NT2/D1 (cell line): ENCODE measurements at regions not wholly inside any gene's neighbourhood (a gene's known extent, or its start where the extent isn't known, plus 50 kb on each side); places are given as distances from the start of the nearest gene placed in this dataset.
A peak's percentile ranks its signal among the peaks of the same experiment; 100 is the strongest.

ENCODE experiments used
- DNase-seq: peaks from one replicate; pipeline ENCODE4 v3.0.0-alpha.2; 2011; ENCODE audit warnings: low read depth, low spot score
- H3K27me3 ChIP-seq: 2 replicates; pipeline ENCODE4 v1.6.0; 2011; ENCODE audit warnings: mild to moderate bottlenecking; ENCODE audit not compliant: insufficient read length, insufficient read depth
- H3K36me3 ChIP-seq: 2 replicates; pipeline ENCODE4 v1.6.1; 2011; ENCODE audit warnings: mild to moderate bottlenecking, low read length, mixed read lengths; ENCODE audit not compliant: insufficient read depth, insufficient read length
- H3K4me1 ChIP-seq: 2 replicates; pipeline ENCODE4 v1.5.1; 2011; ENCODE audit not compliant: insufficient read depth, insufficient read length
- H3K4me3 ChIP-seq: 2 replicates; pipeline ENCODE4 v1.5.1; 2011; ENCODE audit warnings: low read depth; ENCODE audit not compliant: insufficient read length
- H3K9ac ChIP-seq: 2 replicates; pipeline ENCODE4 v1.6.0; 2011; ENCODE audit warnings: low read depth; ENCODE audit not compliant: insufficient read length
- H3K9me3 ChIP-seq: 2 replicates; pipeline ENCODE4 v1.5.1; 2011; ENCODE audit warnings: mild to moderate bottlenecking, low read length; ENCODE audit not compliant: insufficient read depth
- SUZ12 ChIP-seq: IDR thresholded peaks from 2 replicates; pipeline ENCODE4 v1.6.1; 2011; ENCODE audit not compliant: insufficient read length, insufficient read depth; ENCODE audit errors: extremely low read depth
- YY1 ChIP-seq: IDR thresholded peaks from 2 replicates; pipeline ENCODE4 v1.6.1; 2011; ENCODE audit not compliant: insufficient read length, insufficient read depth
- ZNF274 ChIP-seq: IDR thresholded peaks from 2 replicates; pipeline ENCODE4 v1.6.1; 2011; ENCODE audit warnings: mild to moderate bottlenecking, low read depth, low read length

- Histone ChIP-seq H3K9me3 (no peaks in the 10 kb centered on the region), H3K36me3 (no peaks in the 10 kb centered on the region), H3K27me3 (no peaks in the 10 kb centered on the region), H3K4me3 (no peak overlapping the region), H3K4me1 (no peaks in the 10 kb centered on the region), H3K9ac (no peak overlapping the region)
- no peak for DNase-seq
- TF ChIP-seq SUZ12 (no peak), YY1 (no peak), ZNF274 (no peak)
These were observed 671.1 kb downstream of the TUSC7 start for GRCh38 chr3:117380631-117381030.

DNA sequence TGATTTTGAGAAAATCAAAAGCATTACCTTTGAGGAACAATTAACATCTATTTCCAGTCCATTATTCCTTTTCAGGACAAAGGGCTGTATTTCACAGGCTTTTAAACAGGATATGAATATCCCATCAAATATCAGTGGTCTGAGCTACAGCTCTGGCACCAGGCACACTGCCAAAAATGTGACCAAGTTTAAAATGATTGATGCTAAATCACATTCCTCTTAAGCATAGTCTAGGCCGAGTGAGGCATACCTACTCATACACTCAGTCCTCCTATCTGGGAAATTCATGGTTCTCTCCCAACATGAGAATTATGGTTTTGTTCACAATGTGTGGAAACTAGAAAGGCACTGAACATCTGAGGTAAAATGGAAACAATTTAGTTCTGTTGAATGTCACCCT lies 683.5 kb downstream of the TUSC7 start:
- H3K4me3 ChIP-seq, result no peak overlapping the region
- no peak for TF ChIP-seq SUZ12
- no peak for TF ChIP-seq YY1
- TF ChIP-seq ZNF274, result no peak
- DNase-seq, result no peak
- peaks cover 4% of the 10 kb centered on the region for H3K4me1 ChIP-seq
- H3K36me3 ChIP-seq, result no peaks in the 10 kb centered on the region
- no peak overlapping the region for H3K9ac ChIP-seq
- no peaks in the 10 kb centered on the region for H3K9me3 ChIP-seq
- peaks cover 49% of the 10 kb centered on the region for H3K27me3 ChIP-seq

- no peak for DNase-seq
- Histone ChIP-seq H3K9me3 (no peaks in the 10 kb centered on the region), H3K4me3 (no peak overlapping the region), H3K27me3 (peaks cover 87% of the 10 kb centered on the region), H3K9ac (no peak overlapping the region), H3K4me1 (peaks cover 4% of the 10 kb centered on the region), H3K36me3 (no peaks in the 10 kb centered on the region)
- TF ChIP-seq YY1 (no peak), SUZ12 (no peak), ZNF274 (no peak)
These were observed 688.7 kb downstream of the TUSC7 start for GRCh38 chr3:117398141-117398899.

DNA sequence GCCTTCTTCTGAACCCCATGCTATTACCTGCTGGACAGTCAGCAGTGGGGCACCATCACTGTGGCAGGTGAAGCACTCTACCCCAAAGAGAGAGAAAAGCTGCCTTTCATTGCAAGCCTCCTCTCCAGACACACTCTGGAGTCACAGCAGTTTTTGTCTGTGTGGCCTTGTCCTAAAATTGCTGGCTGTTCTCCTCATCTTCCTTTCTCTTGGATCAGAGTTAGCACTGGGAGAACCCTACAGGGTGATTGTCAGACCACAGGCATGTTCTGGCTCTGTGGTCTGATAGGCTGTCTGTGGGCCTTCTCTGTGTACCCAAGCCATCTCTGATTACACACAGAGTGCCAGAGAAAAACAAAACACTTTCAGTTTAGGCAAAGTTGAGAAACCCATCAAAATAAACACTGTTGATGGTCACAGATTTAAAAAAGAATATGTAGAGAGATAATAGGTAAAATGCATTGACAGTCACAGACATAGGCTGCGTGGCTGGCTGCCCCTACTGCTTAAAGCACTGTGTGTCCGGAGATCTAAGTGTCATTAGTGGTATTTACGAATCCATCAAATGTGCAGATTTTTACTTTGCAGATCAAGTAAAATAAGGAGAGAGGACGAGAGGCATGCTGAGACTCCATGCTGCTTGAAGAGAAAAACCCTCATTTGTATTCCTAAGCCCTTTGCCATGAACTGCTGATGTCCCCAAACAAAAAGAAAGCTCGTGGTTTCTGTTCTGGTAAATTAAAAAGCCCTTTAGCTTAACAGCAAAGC lies 689.9 kb downstream of the TUSC7 start:
- no peak overlapping the region for H3K4me3 ChIP-seq

DNA sequence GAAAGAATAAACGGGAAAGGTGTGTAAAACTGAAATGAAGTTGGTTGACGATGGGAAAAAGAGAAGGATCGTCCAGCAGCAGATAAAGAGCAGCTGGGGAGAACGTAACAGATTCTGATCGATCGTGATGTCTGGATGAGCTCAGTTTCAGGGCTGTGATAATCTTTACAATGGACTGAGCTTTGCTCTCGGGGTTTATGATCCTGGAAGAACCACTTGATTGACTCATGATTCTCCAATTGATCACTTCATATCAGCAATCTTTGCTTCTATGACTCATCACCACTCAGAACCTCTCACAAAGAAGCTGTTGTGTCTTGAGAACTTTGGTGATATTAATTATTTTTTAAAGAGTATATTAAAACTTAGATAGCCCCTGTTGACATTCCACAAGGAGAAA lies 690.7 kb downstream of the TUSC7 start:
- Histone ChIP-seq H3K4me3 (no peak overlapping the region), H3K36me3 (no peaks in the 10 kb centered on the region), H3K9me3 (no peaks in the 10 kb centered on the region), H3K9ac (no peak overlapping the region), H3K27me3 (peaks cover 79% of the 10 kb centered on the region), H3K4me1 (peaks cover 4% of the 10 kb centered on the region)
- no peak for DNase-seq
- no peak for TF ChIP-seq SUZ12
- no peak for TF ChIP-seq ZNF274
- TF ChIP-seq YY1, result no peak

More for the DNA sequence above, 689.9 kb downstream of the TUSC7 start:
- H3K36me3 ChIP-seq, result no peaks in the 10 kb centered on the region
- H3K9me3 ChIP-seq, result no peaks in the 10 kb centered on the region
- peak overlapping the region; percentile 18 for H3K9ac ChIP-seq
- H3K4me1 ChIP-seq, result peaks cover 4% of the 10 kb centered on the region
- no peak for TF ChIP-seq ZNF274
- TF ChIP-seq SUZ12, result no peak
- TF ChIP-seq YY1, result no peak
- H3K27me3 ChIP-seq, result peaks cover 84% of the 10 kb centered on the region
- peak; percentile 82 for DNase-seq

GRCh38 chr3:117404141-117404540 lies 694.6 kb downstream of the TUSC7 start:
- H3K4me1 ChIP-seq, result no peaks in the 10 kb centered on the region

GRCh38 chr3:117404730-117405129 lies 695.2 kb downstream of the TUSC7 start:
- Histone ChIP-seq H3K9me3 (no peaks in the 10 kb centered on the region), H3K9ac (no peak overlapping the region), H3K4me1 (no peaks in the 10 kb centered on the region), H3K4me3 (no peak overlapping the region), H3K36me3 (no peaks in the 10 kb centered on the region), H3K27me3 (peaks cover 39% of the 10 kb centered on the region)
- TF ChIP-seq ZNF274, result no peak
- TF ChIP-seq SUZ12, result no peak
- no peak for TF ChIP-seq YY1
- DNase-seq, result no peak

More at GRCh38 chr3:117404141-117404540, 694.6 kb downstream of the TUSC7 start:
- H3K27me3 ChIP-seq, result peaks cover 41% of the 10 kb centered on the region
- H3K36me3 ChIP-seq, result no peaks in the 10 kb centered on the region
- no peak for DNase-seq
- H3K9me3 ChIP-seq, result no peaks in the 10 kb centered on the region
- H3K4me3 ChIP-seq, result no peak overlapping the region
- H3K9ac ChIP-seq, result no peak overlapping the region
- TF ChIP-seq SUZ12 (no peak), ZNF274 (no peak), YY1 (no peak)
